Upper lobe of right lung (tissue), 1 donor: ENCODE measurements at regions not wholly inside any gene's neighbourhood (a gene's known extent, or its start where the extent isn't known, plus 50 kb on each side); places are given as distances from the start of the nearest gene placed in this dataset.

Experiments used
- ATAC-seq: fragments of 200-7000 bp; cut with Tn5 transposase; one replicate; pipeline ENCODE4 v1.9.1; 2020; ENCODE audit warnings: mild to moderate bottlenecking, moderate library complexity
- DNase-seq: peaks from one replicate; pipeline ENCODE4 v3.0.0-alpha.2; 2020
- H3K27ac ChIP-seq: fragments of 200-600 bp; one replicate; pipeline ENCODE4 v1.8.0; 2022
- H3K27me3 ChIP-seq: fragments of 200-600 bp; one replicate; pipeline ENCODE4 v1.8.0; 2022; ENCODE audit warnings: mild to moderate bottlenecking
- H3K36me3 ChIP-seq: fragments of 200-600 bp; one replicate; pipeline ENCODE4 v1.8.0; 2022
- H3K4me1 ChIP-seq: fragments of 200-600 bp; one replicate; pipeline ENCODE4 v1.8.0; 2022
- H3K4me3 ChIP-seq: fragments of 200-600 bp; one replicate; pipeline ENCODE4 v1.8.0; 2022; ENCODE audit warnings: mild to moderate bottlenecking
- H3K9me3 ChIP-seq: fragments of 200-600 bp; one replicate; pipeline ENCODE4 v1.8.0; 2022
- intact Hi-C: fragments of 100-400 bp; cut with DNase I; formaldehyde crosslinking; loops from one replicate; pipeline ENCODE4 v1.11.0; 2022
- TF ChIP-seq, protein P1 (sequence below): fragments of 200-600 bp; IDR thresholded peaks from one replicate; pipeline ENCODE4 v1.8.0; 2022; ENCODE audit warnings: antibody characterized with exemption
- donor health status: DM: no; HTN: yes; CAD: no; lungs with severe emphysema.

DNA sequence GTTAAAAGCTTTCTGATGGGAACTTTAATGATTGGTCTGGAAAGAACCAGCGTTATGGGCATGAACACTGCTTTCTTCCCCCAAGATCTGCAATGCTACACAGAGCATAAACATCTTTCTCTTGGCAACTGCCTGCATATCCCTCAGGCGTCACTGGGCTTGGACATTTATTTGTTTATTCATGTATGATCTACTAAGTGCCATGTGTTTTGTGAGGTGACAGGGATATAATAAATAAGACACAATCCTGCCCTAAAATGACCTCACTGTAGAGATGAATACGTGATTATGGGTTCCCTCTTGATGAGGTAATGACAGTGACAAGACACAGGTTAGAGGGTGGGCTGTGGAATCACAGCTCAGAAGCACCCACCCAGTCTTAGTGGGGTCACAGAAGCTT lies 485.3 kb downstream of the PDCD6IP start:
- no peak overlapping the region for H3K4me3 ChIP-seq
- DNase-seq: no peak
- no peaks in the 10 kb centered on the region for H3K4me1 ChIP-seq
- TF ChIP-seq, protein P1, sequence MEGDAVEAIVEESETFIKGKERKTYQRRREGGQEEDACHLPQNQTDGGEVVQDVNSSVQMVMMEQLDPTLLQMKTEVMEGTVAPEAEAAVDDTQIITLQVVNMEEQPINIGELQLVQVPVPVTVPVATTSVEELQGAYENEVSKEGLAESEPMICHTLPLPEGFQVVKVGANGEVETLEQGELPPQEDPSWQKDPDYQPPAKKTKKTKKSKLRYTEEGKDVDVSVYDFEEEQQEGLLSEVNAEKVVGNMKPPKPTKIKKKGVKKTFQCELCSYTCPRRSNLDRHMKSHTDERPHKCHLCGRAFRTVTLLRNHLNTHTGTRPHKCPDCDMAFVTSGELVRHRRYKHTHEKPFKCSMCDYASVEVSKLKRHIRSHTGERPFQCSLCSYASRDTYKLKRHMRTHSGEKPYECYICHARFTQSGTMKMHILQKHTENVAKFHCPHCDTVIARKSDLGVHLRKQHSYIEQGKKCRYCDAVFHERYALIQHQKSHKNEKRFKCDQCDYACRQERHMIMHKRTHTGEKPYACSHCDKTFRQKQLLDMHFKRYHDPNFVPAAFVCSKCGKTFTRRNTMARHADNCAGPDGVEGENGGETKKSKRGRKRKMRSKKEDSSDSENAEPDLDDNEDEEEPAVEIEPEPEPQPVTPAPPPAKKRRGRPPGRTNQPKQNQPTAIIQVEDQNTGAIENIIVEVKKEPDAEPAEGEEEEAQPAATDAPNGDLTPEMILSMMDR: no peak
- no peak for ATAC-seq
- no peaks in the 10 kb centered on the region for H3K36me3 ChIP-seq
- no peaks in the 10 kb centered on the region for H3K9me3 ChIP-seq
- no peaks in the 10 kb centered on the region for H3K27me3 ChIP-seq
- no peak overlapping the region for H3K27ac ChIP-seq
- intact Hi-C loops: no loop called here

DNA sequence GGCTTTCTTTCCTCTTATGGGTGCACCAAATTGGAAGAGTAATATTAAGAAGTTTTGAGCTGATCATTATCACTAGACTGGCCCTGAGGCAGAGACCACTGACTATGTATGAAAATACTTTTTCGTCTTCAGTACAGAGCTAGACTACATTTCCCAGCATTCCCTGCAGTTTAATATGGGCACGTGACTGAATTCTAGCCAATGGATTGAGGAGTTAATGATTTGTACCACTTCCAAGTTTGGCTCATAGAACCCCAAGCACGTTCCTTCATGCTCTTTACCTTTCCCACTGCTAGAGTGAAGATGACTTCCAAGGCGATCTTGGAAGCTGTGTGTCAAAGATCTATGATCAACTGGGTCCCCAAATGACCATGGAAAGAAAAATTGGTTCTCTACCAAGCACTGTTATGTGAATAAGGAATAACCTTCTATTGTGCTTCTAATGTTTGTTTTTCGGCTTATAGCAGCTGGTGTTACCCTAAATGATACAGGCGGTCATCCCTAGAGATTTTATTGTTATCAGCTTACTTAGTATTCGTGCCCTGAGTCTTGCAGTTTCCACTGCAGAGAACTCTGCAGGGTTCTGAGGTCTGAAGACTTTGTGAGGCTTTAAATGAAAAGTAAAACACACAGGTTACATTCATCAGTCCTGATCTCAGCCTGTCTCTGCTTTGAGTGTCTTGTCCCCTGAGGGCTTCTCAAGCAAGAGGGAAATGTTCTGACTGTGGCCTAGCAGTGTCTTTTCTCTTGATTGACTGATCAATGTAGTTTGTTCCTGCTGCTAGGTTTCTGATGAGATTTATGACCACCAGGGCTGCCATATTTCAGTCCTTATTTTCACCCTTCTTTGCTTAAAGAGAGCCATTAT lies 486.8 kb downstream of the PDCD6IP start:
- H3K36me3 ChIP-seq: no peaks in the 10 kb centered on the region
- no peak overlapping the region for H3K27ac ChIP-seq
- intact Hi-C loops: no loop called here
- TF ChIP-seq, protein P1: no peak
- H3K9me3 ChIP-seq: no peaks in the 10 kb centered on the region
- H3K4me1 ChIP-seq: no peaks in the 10 kb centered on the region
- no peak for ATAC-seq
- no peak overlapping the region for H3K4me3 ChIP-seq
- DNase-seq: no peak
- H3K27me3 ChIP-seq: no peaks in the 10 kb centered on the region

DNA sequence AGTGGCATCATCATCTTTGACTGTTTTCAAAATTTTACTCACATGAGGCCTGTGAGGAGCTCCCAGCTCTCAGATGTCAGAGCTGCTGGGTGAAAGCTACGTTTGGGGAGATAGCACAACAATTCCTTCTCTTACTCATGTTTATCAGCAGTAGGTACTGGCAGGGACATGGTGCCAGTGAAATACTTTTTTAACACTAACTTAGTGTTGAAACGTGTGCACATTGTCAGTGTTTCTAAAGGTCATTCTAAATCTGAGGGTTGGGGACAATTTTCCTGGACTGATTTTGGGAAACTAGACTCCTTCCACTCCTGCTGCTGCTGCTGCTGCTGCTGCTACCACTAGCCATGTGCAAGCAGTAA lies 487.4 kb downstream of the PDCD6IP start:
- TF ChIP-seq, protein P1: no peak

DNA sequence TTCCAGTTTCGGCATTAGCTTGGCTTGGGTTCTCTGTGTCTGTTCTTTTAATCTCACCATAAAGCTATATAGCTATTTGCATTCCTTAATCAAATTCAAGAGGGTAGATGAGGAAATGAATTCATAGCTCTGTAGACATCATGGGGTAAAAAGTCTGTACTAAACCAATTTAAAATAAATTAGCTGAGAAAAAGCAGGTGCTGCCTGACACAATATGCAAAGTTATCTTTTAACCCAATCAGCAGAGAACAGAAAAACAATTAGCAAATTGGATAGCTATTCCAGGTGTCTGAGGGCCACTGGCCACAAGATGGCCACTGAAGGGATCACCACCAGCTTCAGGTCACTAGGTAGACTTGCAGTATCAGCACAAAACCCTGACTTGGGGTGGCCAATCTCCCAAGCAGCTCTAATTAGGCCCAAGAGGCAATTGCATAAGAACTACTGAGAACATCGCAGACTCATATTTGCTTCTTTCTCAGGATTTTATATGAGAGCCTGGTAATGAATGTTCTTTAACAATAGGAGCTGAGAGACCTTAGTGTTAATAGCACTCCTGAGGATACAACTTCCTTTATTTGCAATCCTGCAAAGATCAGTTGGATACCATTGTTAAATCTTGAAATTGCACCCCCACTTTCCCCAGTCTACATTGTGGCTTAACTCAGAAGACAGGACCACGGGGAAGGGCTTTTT lies 494.3 kb downstream of the PDCD6IP start:
- ATAC-seq (no peak), DNase-seq (no peak)
- H3K9me3 ChIP-seq: no peaks in the 10 kb centered on the region
- no peak overlapping the region for H3K4me3 ChIP-seq
- TF ChIP-seq, protein P1: no peak
- H3K27me3 ChIP-seq: no peaks in the 10 kb centered on the region
- H3K36me3 ChIP-seq: no peaks in the 10 kb centered on the region
- intact Hi-C loops: no loop called here
- no peaks in the 10 kb centered on the region for H3K4me1 ChIP-seq
- no peak overlapping the region for H3K27ac ChIP-seq

More for the DNA sequence above, 487.4 kb downstream of the PDCD6IP start:
- no peak for DNase-seq
- no peaks in the 10 kb centered on the region for H3K36me3 ChIP-seq
- no peaks in the 10 kb centered on the region for H3K27me3 ChIP-seq
- H3K9me3 ChIP-seq: no peaks in the 10 kb centered on the region
- H3K27ac ChIP-seq: no peak overlapping the region
- intact Hi-C loops: no loop called here
- ATAC-seq: no peak
- H3K4me1 ChIP-seq: no peaks in the 10 kb centered on the region
- no peak overlapping the region for H3K4me3 ChIP-seq

DNA sequence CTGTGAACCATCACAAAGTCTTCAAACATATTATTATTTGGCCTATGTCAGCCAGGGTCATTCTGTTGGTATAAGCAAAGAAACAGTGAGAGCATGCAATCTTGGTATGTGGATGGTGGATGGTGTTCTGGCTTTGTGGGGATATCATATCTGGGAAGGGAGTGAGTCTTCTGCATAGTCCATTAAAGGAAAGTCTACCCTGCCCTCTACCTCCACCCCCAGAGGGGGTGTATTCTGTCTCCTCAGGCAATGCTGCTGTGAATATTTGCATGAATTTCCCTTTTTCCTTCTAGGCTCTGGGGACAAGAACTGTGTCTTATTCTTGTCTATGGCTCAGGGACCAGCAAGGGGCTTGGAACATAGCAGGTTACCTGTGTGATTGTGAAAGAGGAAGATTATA lies 495.8 kb downstream of the PDCD6IP start:
- no peaks in the 10 kb centered on the region for H3K4me1 ChIP-seq
- H3K9me3 ChIP-seq: no peaks in the 10 kb centered on the region
- ATAC-seq (no peak), DNase-seq (no peak)
- H3K27ac ChIP-seq: no peak overlapping the region
- H3K36me3 ChIP-seq: no peaks in the 10 kb centered on the region
- H3K27me3 ChIP-seq: no peaks in the 10 kb centered on the region
- TF ChIP-seq, protein P1: no peak
- no peak overlapping the region for H3K4me3 ChIP-seq
- intact Hi-C loops: no loop called here
